ENCODE measurements at regions not wholly inside any gene's neighbourhood (a gene's known extent, or its start where the extent isn't known, plus 50 kb on each side); places are given as distances from the start of the nearest gene placed in this dataset.
"Not testable (repeated sequence)": the region's sequence is repeated elsewhere in the genome, so short reads cannot be mapped to it uniquely, and the experiment has no call there.

GRCh38 chr3:139135657-139136056 is 91.0 kb upstream of the PRR23C start:
- Histone ChIP-seq H3K4me1 (ENCODE audit: control insufficient read depth, insufficient read depth, low read length) (no peaks in the 10 kb centered on the region), H3K4me3 (ENCODE audit: low read length) (no peak overlapping the region), H3K27ac (ENCODE audit: low read length) (no peak overlapping the region), H3K27me3 (ENCODE audit: control insufficient read depth, insufficient read depth, low read length) (no peaks in the 10 kb centered on the region), H3K9me3 (ENCODE audit: control insufficient read depth, insufficient read depth, low read length) (no peaks in the 10 kb centered on the region), H3K36me3 (ENCODE audit: control insufficient read depth, insufficient read depth, low read length) (no peaks in the 10 kb centered on the region)
- no peak for DNase-seq (ENCODE audit: low read depth, low spot score)

DNA sequence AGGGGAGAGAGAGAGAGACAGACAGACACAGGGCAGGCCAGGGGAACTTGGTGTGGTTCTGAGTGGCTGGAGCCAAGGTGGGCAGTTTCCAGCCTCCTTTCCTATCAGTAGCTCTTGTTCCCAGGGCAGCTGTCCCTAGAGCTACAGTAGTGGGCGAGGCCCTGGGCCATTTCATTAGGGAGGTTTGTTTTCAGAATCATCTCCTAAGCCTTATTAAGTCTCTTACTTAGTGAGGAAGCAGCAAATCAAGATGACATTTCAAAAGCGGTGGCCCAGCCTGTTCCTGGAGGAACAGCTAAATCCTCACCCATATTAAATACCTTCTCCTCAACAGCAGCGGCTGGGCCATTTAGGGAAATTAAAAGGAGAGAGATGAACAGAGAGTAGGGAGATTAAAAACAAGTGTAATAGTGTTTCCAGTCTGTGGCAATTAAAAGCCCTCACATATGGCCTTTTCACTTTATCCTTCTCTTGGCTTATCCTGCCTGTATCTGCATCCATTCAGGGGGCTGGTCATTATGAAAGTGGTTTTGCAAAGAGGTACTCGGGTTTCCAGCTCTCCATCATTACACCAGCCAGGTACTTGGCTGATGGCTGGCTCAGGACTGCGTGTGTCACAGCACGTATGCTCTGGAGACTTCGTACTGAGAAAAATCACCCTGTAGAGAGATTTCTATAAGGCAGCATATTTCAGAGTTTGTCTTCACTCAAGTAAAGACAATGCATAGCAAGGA is 91.9 kb upstream of the PRR23C start:
- no peak overlapping the region for H3K27ac ChIP-seq (ENCODE audit: low read length)
- no peak overlapping the region for H3K4me3 ChIP-seq (ENCODE audit: low read length)
- no peaks in the 10 kb centered on the region for H3K36me3 ChIP-seq (ENCODE audit: control insufficient read depth, insufficient read depth, low read length)
- no peaks in the 10 kb centered on the region for H3K9me3 ChIP-seq (ENCODE audit: control insufficient read depth, insufficient read depth, low read length)
- H3K4me1 ChIP-seq (ENCODE audit: control insufficient read depth, insufficient read depth, low read length) = no peaks in the 10 kb centered on the region
- no CpG with 5 or more reads among the region's 7 CpGs for WGBS (ENCODE audit: insufficient coverage, insufficient read length)
- no peaks in the 10 kb centered on the region for H3K27me3 ChIP-seq (ENCODE audit: control insufficient read depth, insufficient read depth, low read length)
- DNase-seq (ENCODE audit: low read depth, low spot score) = no peak

- no peak overlapping the region for H3K27ac ChIP-seq (ENCODE audit: low read length)
- H3K36me3 ChIP-seq (ENCODE audit: control insufficient read depth, insufficient read depth, low read length) = no peaks in the 10 kb centered on the region
- H3K4me3 ChIP-seq (ENCODE audit: low read length) = no peak overlapping the region
Observed at GRCh38 chr3:139140553-139140952, 95.9 kb upstream of the PRR23C start.

GRCh38 chr3:139145980-139146379 is 101.3 kb upstream of the PRR23C start:
- H3K27ac ChIP-seq (ENCODE audit: low read length); H3K9me3 ChIP-seq (ENCODE audit: control insufficient read depth, insufficient read depth, low read length); H3K4me1 ChIP-seq (ENCODE audit: control insufficient read depth, insufficient read depth, low read length); H3K4me3 ChIP-seq (ENCODE audit: low read length); H3K36me3 ChIP-seq (ENCODE audit: control insufficient read depth, insufficient read depth, low read length); DNase-seq (ENCODE audit: low read depth, low spot score); H3K27me3 ChIP-seq (ENCODE audit: control insufficient read depth, insufficient read depth, low read length): not testable (repeated sequence)
- no CpG with 5 or more reads among the region's 4 CpGs for WGBS (ENCODE audit: insufficient coverage, insufficient read length)

More at GRCh38 chr3:139140553-139140952, 95.9 kb upstream of the PRR23C start:
- no peak for DNase-seq (ENCODE audit: low read depth, low spot score)
- no peaks in the 10 kb centered on the region for H3K27me3 ChIP-seq (ENCODE audit: control insufficient read depth, insufficient read depth, low read length)
- no peaks in the 10 kb centered on the region for H3K9me3 ChIP-seq (ENCODE audit: control insufficient read depth, insufficient read depth, low read length)
- no peaks in the 10 kb centered on the region for H3K4me1 ChIP-seq (ENCODE audit: control insufficient read depth, insufficient read depth, low read length)

GRCh38 chr3:139151530-139151929 is 106.8 kb upstream of the PRR23C start:
- H3K36me3 ChIP-seq (ENCODE audit: control insufficient read depth, insufficient read depth, low read length) = no peaks in the 10 kb centered on the region
- no peak overlapping the region for H3K27ac ChIP-seq (ENCODE audit: low read length)
- no peak overlapping the region for H3K4me3 ChIP-seq (ENCODE audit: low read length)
- H3K9me3 ChIP-seq (ENCODE audit: control insufficient read depth, insufficient read depth, low read length) = no peaks in the 10 kb centered on the region
- WGBS (ENCODE audit: insufficient coverage, insufficient read length) = no CpG with 5 or more reads among the region's 1 CpG
- no peaks in the 10 kb centered on the region for H3K4me1 ChIP-seq (ENCODE audit: control insufficient read depth, insufficient read depth, low read length)
- no peaks in the 10 kb centered on the region for H3K27me3 ChIP-seq (ENCODE audit: control insufficient read depth, insufficient read depth, low read length)
- no peak for DNase-seq (ENCODE audit: low read depth, low spot score)

DNA sequence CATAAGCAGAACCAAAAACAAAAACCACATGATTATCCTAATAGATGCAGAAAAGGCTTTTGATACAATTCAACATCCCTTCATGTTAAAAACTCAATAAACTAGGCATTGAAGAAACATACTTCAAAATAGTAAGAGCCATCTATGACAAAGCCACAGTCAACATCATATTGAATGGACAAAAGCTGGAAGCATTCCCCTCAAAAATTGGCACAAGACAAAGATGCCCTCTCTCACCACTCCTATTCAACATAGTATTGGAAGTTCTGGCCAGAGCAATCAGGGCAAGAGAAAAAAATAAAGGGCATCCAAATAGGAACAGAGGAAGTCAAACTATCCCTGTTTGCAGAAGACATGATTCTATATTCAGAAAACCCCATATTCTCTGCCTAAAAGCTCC is 108.7 kb upstream of the PRR23C start:
- not testable (repeated sequence) for H3K36me3 ChIP-seq (ENCODE audit: control insufficient read depth, insufficient read depth, low read length); H3K4me3 ChIP-seq (ENCODE audit: low read length); H3K9me3 ChIP-seq (ENCODE audit: control insufficient read depth, insufficient read depth, low read length); H3K27ac ChIP-seq (ENCODE audit: low read length); H3K27me3 ChIP-seq (ENCODE audit: control insufficient read depth, insufficient read depth, low read length); DNase-seq (ENCODE audit: low read depth, low spot score); H3K4me1 ChIP-seq (ENCODE audit: control insufficient read depth, insufficient read depth, low read length)

DNA sequence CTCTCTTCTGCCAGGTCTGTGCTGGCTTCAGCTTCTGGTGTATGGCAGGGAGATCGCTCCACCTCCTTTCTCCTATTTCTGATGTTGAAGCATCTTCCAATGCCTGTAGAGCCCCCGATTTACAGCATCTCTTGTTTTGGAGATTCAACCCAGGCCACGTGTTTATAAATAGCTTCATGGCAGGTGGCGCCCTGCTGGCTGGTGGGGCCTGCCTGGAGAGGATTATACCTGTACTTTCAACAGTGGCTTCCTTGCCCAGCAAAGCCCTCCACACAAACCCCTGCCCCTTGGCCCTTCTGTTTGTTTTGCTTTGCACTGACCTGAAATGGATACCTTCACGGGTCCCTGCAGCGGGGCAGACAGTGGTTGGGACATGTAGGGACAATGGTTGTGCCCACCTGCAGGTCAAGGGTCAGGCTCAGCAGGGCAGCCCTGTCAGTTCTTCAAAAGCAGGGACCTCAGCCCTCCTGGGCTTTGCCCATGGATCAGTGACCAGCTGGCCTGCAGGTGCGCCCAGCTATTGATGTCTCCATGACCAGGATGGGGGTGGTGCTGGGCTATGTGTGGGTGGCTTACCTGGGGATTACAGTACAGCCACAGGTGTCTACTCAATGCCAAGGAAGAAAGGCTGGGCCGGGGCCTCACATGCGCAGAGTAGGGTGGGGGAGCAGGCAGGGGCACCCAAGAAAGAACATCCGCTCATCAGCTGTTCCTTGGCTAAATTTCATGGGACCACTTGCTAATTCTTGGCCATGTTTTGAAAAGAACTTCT is 112.7 kb upstream of the PRR23C start:
- H3K36me3 ChIP-seq (ENCODE audit: control insufficient read depth, insufficient read depth, low read length) = no peaks in the 10 kb centered on the region
- H3K4me3 ChIP-seq (ENCODE audit: low read length) = no peak overlapping the region
- H3K9me3 ChIP-seq (ENCODE audit: control insufficient read depth, insufficient read depth, low read length) = no peaks in the 10 kb centered on the region
- no peaks in the 10 kb centered on the region for H3K4me1 ChIP-seq (ENCODE audit: control insufficient read depth, insufficient read depth, low read length)
- H3K27ac ChIP-seq (ENCODE audit: low read length) = no peak overlapping the region
- no CpG with 5 or more reads among the region's 10 CpGs for WGBS (ENCODE audit: insufficient coverage, insufficient read length)
- no peak for DNase-seq (ENCODE audit: low read depth, low spot score)
- no peaks in the 10 kb centered on the region for H3K27me3 ChIP-seq (ENCODE audit: control insufficient read depth, insufficient read depth, low read length)

- DNase-seq (ENCODE audit: low read depth, low spot score) = no peak
- Histone ChIP-seq H3K27me3 (ENCODE audit: control insufficient read depth, insufficient read depth, low read length) (no peaks in the 10 kb centered on the region), H3K9me3 (ENCODE audit: control insufficient read depth, insufficient read depth, low read length) (no peaks in the 10 kb centered on the region), H3K4me3 (ENCODE audit: low read length) (no peak overlapping the region), H3K4me1 (ENCODE audit: control insufficient read depth, insufficient read depth, low read length) (no peaks in the 10 kb centered on the region), H3K36me3 (ENCODE audit: control insufficient read depth, insufficient read depth, low read length) (no peaks in the 10 kb centered on the region), H3K27ac (ENCODE audit: low read length) (no peak overlapping the region)
- WGBS (ENCODE audit: insufficient coverage, insufficient read length) = no CpG with 5 or more reads among the region's 3 CpGs
Observed at GRCh38 chr3:139159356-139159755, 114.7 kb upstream of the PRR23C start.

DNA sequence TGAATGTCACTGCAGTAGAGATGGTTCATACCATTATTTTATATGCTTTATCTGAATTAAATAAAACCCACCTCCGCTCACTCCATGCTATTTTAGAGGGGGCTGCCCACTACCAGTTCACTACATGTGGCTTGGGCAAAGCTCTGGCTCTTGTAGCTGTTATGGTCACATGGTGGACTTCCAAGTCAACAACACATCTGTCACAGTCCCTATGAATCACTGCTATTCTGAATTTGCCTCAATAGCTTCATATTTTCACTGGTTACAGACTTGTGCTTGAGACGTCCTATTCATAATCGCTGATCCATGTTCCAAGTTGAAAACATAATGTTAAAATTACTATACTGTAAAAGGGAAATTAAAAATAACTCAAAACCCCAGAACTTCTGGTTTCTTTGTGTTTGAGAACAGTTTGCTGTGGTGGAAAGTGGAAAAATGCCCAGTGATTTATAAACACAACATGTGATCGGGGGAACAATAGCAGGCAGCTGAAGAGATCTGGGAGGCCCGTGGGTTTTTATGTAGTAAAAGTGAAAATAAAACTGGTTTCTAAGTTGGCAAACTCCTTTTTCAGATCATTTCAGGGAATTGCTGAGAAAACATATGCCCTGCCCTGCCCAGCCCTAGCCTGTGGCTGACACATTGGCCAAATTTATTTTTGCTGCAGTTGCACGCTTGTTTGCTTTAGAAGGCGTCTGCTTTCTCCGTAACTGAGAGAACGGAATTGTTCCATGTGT is 128.8 kb upstream of the PRR23C start:
- H3K27me3 ChIP-seq (ENCODE audit: control insufficient read depth, insufficient read depth, low read length) = no peaks in the 10 kb centered on the region
- H3K4me1 ChIP-seq (ENCODE audit: control insufficient read depth, insufficient read depth, low read length) = no peaks in the 10 kb centered on the region
- WGBS (ENCODE audit: insufficient coverage, insufficient read length) = no CpG with 5 or more reads among the region's 9 CpGs
- no peaks in the 10 kb centered on the region for H3K9me3 ChIP-seq (ENCODE audit: control insufficient read depth, insufficient read depth, low read length)
- no peak for DNase-seq (ENCODE audit: low read depth, low spot score)
- H3K36me3 ChIP-seq (ENCODE audit: control insufficient read depth, insufficient read depth, low read length) = no peaks in the 10 kb centered on the region
- no peak overlapping the region for H3K4me3 ChIP-seq (ENCODE audit: low read length)
- no peak overlapping the region for H3K27ac ChIP-seq (ENCODE audit: low read length)

DNA sequence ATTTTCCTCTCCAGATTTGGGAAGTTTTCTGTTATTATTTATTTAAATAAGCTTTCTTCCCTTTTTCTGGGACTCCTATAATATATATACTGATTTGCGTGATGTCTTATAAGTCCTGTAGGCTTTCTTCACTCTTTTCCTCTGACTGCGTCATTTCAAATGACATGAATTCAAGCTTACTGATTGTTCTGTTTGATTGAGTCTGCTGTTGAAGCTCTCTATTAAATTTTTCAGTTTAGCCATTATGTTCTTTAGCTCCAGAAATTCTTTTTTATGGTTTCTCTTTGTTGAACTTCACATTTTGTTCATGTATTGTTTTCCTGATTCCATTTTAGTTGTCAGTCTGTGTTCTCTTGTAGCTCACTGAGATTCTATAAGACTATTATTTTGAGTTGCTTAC is 135.8 kb upstream of the PRR23C start:
- no peak for DNase-seq (ENCODE audit: low read depth, low spot score)
- Histone ChIP-seq H3K36me3 (ENCODE audit: control insufficient read depth, insufficient read depth, low read length) (no peaks in the 10 kb centered on the region), H3K4me3 (ENCODE audit: low read length) (no peak overlapping the region), H3K27ac (ENCODE audit: low read length) (no peak overlapping the region), H3K9me3 (ENCODE audit: control insufficient read depth, insufficient read depth, low read length) (no peaks in the 10 kb centered on the region), H3K4me1 (ENCODE audit: control insufficient read depth, insufficient read depth, low read length) (no peaks in the 10 kb centered on the region; the same call in 1 of the 2 replicates), H3K27me3 (ENCODE audit: control insufficient read depth, insufficient read depth, low read length) (no peaks in the 10 kb centered on the region)
- WGBS (ENCODE audit: insufficient coverage, insufficient read length) = no CpG with 5 or more reads among the region's 2 CpGs

Data from iPS DF 6.9 (cell line).